GM21786 (cell line): ENCODE measurements at regions not wholly inside any gene's neighbourhood (a gene's known extent, or its start where the extent isn't known, plus 50 kb on each side); places are given as distances from the start of the nearest gene placed in this dataset.
A peak's percentile ranks its signal among the peaks of the same experiment; 100 is the strongest.

Experiments used
- ATAC-seq: cut with Tn5 transposase; IDR thresholded peaks from one replicate; pipeline ENCODE4 v1.9.1; 2021; ENCODE audit not compliant: unreplicated experiment

GRCh38 chr7:108686494-108686893 lies 116.8 kb downstream of the DNAJB9 start:
- no peak for ATAC-seq

GRCh38 chr7:108697254-108697653 lies 127.6 kb downstream of the DNAJB9 start:
- no peak for ATAC-seq

GRCh38 chr7:108711611-108712010 lies 141.9 kb downstream of the DNAJB9 start:
- no peak for ATAC-seq

GRCh38 chr7:108716783-108717182 lies 147.1 kb downstream of the DNAJB9 start:
- no peak for ATAC-seq

- ATAC-seq = no peak
Measured at GRCh38 chr7:108717781-108718180, 148.1 kb downstream of the DNAJB9 start.

GRCh38 chr7:108719631-108720030 lies 150.0 kb downstream of the DNAJB9 start:
- no peak for ATAC-seq

GRCh38 chr7:108722561-108722960 lies 152.9 kb downstream of the DNAJB9 start:
- ATAC-seq = no peak

GRCh38 chr7:108723381-108723814 lies 153.7 kb downstream of the DNAJB9 start:
- ATAC-seq = no peak

GRCh38 chr7:108724251-108725100 lies 154.8 kb downstream of the DNAJB9 start:
- no peak for ATAC-seq

- peak; percentile 54 for ATAC-seq
Measured at GRCh38 chr7:108735814-108736213, 166.1 kb downstream of the DNAJB9 start.

- ATAC-seq = no peak
Measured at GRCh38 chr7:108736221-108736891, 166.7 kb downstream of the DNAJB9 start.

- no peak for ATAC-seq
Measured at GRCh38 chr7:108770981-108771745, 201.5 kb downstream of the DNAJB9 start.

GRCh38 chr7:108771853-108772252 lies 202.2 kb downstream of the DNAJB9 start:
- no peak for ATAC-seq

GRCh38 chr7:108777966-108778365 lies 208.3 kb downstream of the DNAJB9 start:
- no peak for ATAC-seq

GRCh38 chr7:108789451-108789850 lies 219.8 kb downstream of the DNAJB9 start:
- no peak for ATAC-seq

- ATAC-seq = peak; percentile 41
Measured at GRCh38 chr7:108794466-108794865, 224.8 kb downstream of the DNAJB9 start.

GRCh38 chr7:108802650-108803049 lies 233.0 kb downstream of the DNAJB9 start:
- ATAC-seq = no peak

- ATAC-seq = peak; percentile 54
Measured at GRCh38 chr7:108805808-108806397, 236.2 kb downstream of the DNAJB9 start.

GRCh38 chr7:108808549-108809266 lies 239.0 kb downstream of the DNAJB9 start:
- no peak for ATAC-seq

GRCh38 chr7:108809356-108809755 lies 239.7 kb downstream of the DNAJB9 start:
- ATAC-seq = no peak
